PC-9 (cell line): ENCODE measurements at regions not wholly inside any gene's neighbourhood (a gene's known extent, or its start where the extent isn't known, plus 50 kb on each side); places are given as distances from the start of the nearest gene placed in this dataset.

Source experiments
- BruUV-seq: library from RNA; stranded (reverse); fragments of 400-500 nt; replicated peaks from 2 replicates; lab custom pipeline; 2021; lab: Mats Ljungman, UMichigan
- CTCF ChIA-PET: fragments of 300-600 bp; sonication (Branson Sonifier 250); formaldehyde crosslinking; loops from one replicate; lab custom pipeline; 2022; ENCODE audit warnings: antibody characterized with exemption; lab: Charles Lee
- POLR2A ChIA-PET: fragments of 300-600 bp; sonication (Branson Sonifier 250); formaldehyde crosslinking; loops from one replicate; lab custom pipeline; 2022; ENCODE audit warnings: antibody characterized with exemption; ENCODE audit not compliant: unreplicated experiment; lab: Charles Lee
- DNase-seq, 2 experiments: peaks; one replicate each; pipeline versions ENCODE4 v3.0.0 to v3.0.0-alpha.2; 2015 to 2022; ENCODE audit warnings: mixed read lengths in 1 of 2
- H2AFZ ChIP-seq: fragments of 200-600 bp; sonication (generic); 2 replicates; pipeline ENCODE4 v1.8.1; 2017; ENCODE audit warnings: antibody characterized with exemption
- H3F3A ChIP-seq: fragments of 200-600 bp; sonication (generic); 2 replicates; pipeline ENCODE4 v1.8.1; 2017; ENCODE audit warnings: antibody characterized with exemption, mild to moderate bottlenecking, low read depth; ENCODE audit not compliant: insufficient read depth
- H3K27ac ChIP-seq: fragments of 200-600 bp; sonication (generic); 2 replicates; pipeline ENCODE4 v1.6.1; 2016; ENCODE audit warnings: mixed run types
- H3K27me3 ChIP-seq: fragments of 200-600 bp; sonication (generic); 2 replicates; pipeline ENCODE4 v1.6.1; 2016; ENCODE audit warnings: low read depth, mixed run types; ENCODE audit not compliant: insufficient read depth
- H3K36me3 ChIP-seq: fragments of 200-600 bp; sonication (generic); 2 replicates; pipeline ENCODE4 v1.6.1; 2016; ENCODE audit warnings: low read depth, mixed run types
- H3K4me1 ChIP-seq: fragments of 200-600 bp; sonication (generic); replicated peaks from 2 replicates; pipeline ENCODE4 v1.6.1; 2016; ENCODE audit warnings: mixed run types; ENCODE audit not compliant: insufficient read depth
- H3K4me2 ChIP-seq: fragments of 200-600 bp; sonication (generic); 2 replicates; pipeline ENCODE4 v1.6.1; 2017; ENCODE audit warnings: mixed run types
- H3K4me3 ChIP-seq: fragments of 200-600 bp; sonication (generic); 2 replicates; pipeline ENCODE4 v1.6.1; 2016; ENCODE audit warnings: mixed run types
- H3K79me2 ChIP-seq: fragments of 200-600 bp; sonication (generic); 2 replicates; pipeline ENCODE4 v1.6.1; 2017; ENCODE audit warnings: low read depth, mixed run types
- H3K9me2 ChIP-seq: fragments of 200-600 bp; sonication (generic); 2 replicates; pipeline ENCODE4 v1.8.1; 2017; ENCODE audit warnings: mild to moderate bottlenecking; ENCODE audit not compliant: insufficient read depth
- H3K9me3 ChIP-seq: fragments of 200-600 bp; sonication (generic); 2 replicates; pipeline ENCODE4 v1.8.1; 2016; ENCODE audit warnings: low read depth; ENCODE audit not compliant: insufficient read depth
- H4K20me1 ChIP-seq: fragments of 200-600 bp; sonication (generic); 2 replicates; pipeline ENCODE4 v1.8.1; 2017; ENCODE audit not compliant: insufficient read depth
- EZH2 ChIP-seq: fragments of 200-600 bp; sonication (generic); IDR thresholded peaks from 2 replicates; pipeline ENCODE4 v1.8.0; 2017; ENCODE audit warnings: antibody characterized with exemption, low read depth
- intact Hi-C: fragments of 100-400 bp; cut with micrococcal nuclease; formaldehyde crosslinking; loops from one replicate; pipeline ENCODE4 v1.10.0; 2022; ENCODE audit not compliant: unreplicated experiment
- TF ChIP-seq, protein P1 (sequence below): fragments of 200-600 bp; sonication (generic); conservative IDR thresholded peaks from 2 replicates; pipeline ENCODE4 v1.6.1; 2017; ENCODE audit warnings: mixed run types, antibody characterized with exemption, mild to moderate bottlenecking, moderate library complexity

DNA sequence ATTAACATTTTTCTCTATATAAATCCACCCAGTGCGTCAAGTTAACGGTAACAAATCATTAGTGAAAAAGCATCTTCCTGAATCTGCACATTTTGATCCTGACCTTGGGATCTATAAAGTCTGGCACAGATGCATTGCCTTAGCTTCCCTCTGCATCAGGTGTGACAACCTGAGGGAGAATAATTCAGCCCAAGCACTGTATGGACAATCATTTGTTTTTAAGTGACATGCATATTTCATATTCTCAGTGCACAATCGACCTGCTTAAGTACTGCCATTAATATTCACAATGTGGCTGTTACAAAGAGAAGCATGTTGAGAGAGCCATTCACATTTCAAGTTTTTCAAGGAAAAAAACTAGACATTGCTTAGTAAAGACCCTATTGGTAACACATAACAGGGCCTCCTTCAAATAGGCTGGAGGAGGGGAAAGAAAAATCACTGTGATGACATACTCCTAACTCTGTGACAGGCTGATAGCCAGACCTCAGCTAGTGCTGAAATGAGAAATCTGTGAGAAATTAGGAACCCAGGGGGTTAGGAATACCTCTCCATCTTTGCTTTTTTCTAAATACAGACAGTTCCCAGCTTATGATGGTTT, 505.3 kb upstream of the CDH5 start:
- Histone ChIP-seq H3K4me3 (no peak overlapping the region), H3F3A (no peaks in the 10 kb centered on the region), H3K27ac (no peak overlapping the region), H3K4me2 (no peak overlapping the region), H3K4me1 (no peaks in the 10 kb centered on the region), H3K36me3 (no peaks in the 10 kb centered on the region), H2AFZ (no peak overlapping the region), H4K20me1 (no peaks in the 10 kb centered on the region), H3K9me3 (no peaks in the 10 kb centered on the region; the same call in 1 of the 2 replicates), H3K79me2 (no peaks in the 10 kb centered on the region), H3K27me3 (no peaks in the 10 kb centered on the region), H3K9me2 (no peaks in the 10 kb centered on the region)
- no peak for DNase-seq
- no TSS peak for BruUV-seq
- no peak for TF ChIP-seq EZH2
- TF ChIP-seq, protein P1, sequence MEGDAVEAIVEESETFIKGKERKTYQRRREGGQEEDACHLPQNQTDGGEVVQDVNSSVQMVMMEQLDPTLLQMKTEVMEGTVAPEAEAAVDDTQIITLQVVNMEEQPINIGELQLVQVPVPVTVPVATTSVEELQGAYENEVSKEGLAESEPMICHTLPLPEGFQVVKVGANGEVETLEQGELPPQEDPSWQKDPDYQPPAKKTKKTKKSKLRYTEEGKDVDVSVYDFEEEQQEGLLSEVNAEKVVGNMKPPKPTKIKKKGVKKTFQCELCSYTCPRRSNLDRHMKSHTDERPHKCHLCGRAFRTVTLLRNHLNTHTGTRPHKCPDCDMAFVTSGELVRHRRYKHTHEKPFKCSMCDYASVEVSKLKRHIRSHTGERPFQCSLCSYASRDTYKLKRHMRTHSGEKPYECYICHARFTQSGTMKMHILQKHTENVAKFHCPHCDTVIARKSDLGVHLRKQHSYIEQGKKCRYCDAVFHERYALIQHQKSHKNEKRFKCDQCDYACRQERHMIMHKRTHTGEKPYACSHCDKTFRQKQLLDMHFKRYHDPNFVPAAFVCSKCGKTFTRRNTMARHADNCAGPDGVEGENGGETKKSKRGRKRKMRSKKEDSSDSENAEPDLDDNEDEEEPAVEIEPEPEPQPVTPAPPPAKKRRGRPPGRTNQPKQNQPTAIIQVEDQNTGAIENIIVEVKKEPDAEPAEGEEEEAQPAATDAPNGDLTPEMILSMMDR: no peak
- intact Hi-C loops: no loop called here
- CTCF ChIA-PET: no interaction called here
- POLR2A ChIA-PET: no interaction called here

DNA sequence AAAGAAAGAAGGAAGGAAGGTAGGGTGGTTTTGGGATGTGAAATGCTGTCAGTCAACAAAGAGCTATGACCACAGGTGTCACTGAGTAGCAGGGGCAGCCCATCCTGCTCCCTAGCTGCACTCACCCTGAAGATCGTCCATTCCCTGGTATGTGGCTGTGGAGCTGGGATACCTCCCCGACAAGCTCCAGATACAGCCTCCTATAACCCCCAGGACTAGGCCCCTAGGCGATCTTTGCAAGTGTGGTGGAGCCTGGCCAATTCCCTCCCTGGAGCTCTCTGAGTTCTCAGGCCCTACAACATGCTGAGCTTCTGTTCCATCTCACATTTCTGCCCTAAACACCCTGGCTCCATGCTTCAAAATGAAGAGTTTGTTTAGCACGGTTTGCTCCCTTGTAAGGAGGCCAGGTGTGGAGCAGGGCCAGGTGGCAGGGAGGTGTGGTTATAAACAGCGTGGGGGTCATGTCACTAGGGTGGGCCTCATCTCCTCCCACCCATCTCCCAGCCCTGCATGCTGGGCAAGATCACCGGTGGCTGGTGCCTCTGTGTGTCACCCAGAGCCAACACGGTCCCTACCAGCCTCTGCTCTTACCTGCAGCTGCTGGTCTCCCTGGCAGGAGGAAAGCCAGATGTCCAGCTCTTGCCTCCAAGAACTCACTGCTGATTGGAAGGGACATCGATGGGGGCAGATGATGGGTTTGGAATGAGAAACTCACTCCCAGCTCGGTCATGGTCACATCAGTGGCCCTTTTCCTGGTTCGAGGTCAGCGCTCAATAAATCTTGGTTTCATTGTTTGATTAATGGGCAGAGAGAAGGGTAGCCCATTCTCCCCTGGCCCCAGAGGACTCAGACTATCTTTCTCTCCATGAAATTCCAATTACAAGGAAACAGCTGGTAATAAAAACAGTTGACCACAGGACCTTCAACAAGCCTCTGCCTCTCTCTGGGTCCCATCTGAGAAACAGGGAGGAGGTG, 511.0 kb upstream of the CDH5 start:
- intact Hi-C loops: no loop called here
- POLR2A ChIA-PET: no interaction called here
- Histone ChIP-seq H3K9me3 (no peaks in the 10 kb centered on the region), H4K20me1 (no peaks in the 10 kb centered on the region), H3K4me2 (no peak overlapping the region), H3K79me2 (no peaks in the 10 kb centered on the region), H3K27me3 (no peaks in the 10 kb centered on the region), H3K36me3 (no peaks in the 10 kb centered on the region), H3K27ac (no peak overlapping the region), H2AFZ (no peak overlapping the region), H3K9me2 (no peaks in the 10 kb centered on the region), H3K4me1 (no peaks in the 10 kb centered on the region), H3F3A (no peaks in the 10 kb centered on the region), H3K4me3 (no peak overlapping the region)
- CTCF ChIA-PET: no interaction called here
- DNase-seq: no peak
- no peak for TF ChIP-seq EZH2
- TF ChIP-seq, protein P1: no peak
- BruUV-seq: no TSS peak

DNA sequence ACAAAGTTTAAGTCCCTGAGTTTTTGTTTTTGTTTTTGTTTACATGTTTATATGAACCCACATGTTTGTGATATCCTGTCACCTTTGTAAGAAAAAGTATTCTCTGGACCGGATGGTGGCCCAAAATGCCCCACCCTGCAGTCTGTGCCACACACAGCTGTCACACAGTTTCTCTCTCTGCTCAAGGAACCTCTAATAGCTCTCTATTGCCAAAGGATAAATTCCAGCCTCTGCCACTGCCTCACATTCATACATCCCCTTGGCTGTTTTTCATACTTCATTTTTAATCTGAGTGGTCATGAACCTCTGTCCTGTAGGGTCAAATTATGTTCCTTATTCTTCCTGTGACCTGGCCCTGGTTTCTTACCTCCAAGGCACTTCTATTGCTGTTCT, 520.3 kb upstream of the CDH5 start:
- POLR2A ChIA-PET: no interaction called here
- Histone ChIP-seq H3K9me3 (no peaks in the 10 kb centered on the region), H3K9me2 (no peaks in the 10 kb centered on the region), H3K27me3 (peaks cover 11% of the 10 kb centered on the region), H3K4me1 (no peaks in the 10 kb centered on the region), H3K4me3 (no peak overlapping the region), H3K27ac (no peak overlapping the region), H3K36me3 (no peaks in the 10 kb centered on the region), H2AFZ (no peak overlapping the region), H3K4me2 (no peak overlapping the region), H4K20me1 (no peaks in the 10 kb centered on the region), H3F3A (no peaks in the 10 kb centered on the region), H3K79me2 (no peaks in the 10 kb centered on the region)
- no peak for TF ChIP-seq EZH2
- TF ChIP-seq, protein P1: no peak
- DNase-seq: no peak
- CTCF ChIA-PET: no interaction called here
- BruUV-seq: no TSS peak
- intact Hi-C loops: no loop called here
